ENCODE measurements at regions not wholly inside any gene's neighbourhood (a gene's known extent, or its start where the extent isn't known, plus 50 kb on each side); places are given as distances from the start of the nearest gene placed in this dataset.

GRCh38 chr16:50991436-50991835 lies 159.6 kb downstream of the SALL1 start:
- DNase-seq (ENCODE audit: extremely low spot score, unreplicated experiment), result no peak
- peaks cover 18% of the 10 kb centered on the region for H3K27me3 Mint-ChIP-seq
- TF ChIP-seq CTCF (conservative IDR thresholded peaks at IDR 0.05), result no peak
- H3K4me3 Mint-ChIP-seq, result no peak overlapping the region
- peaks cover 4% of the 10 kb centered on the region for H3K4me1 Mint-ChIP-seq (ENCODE audit: unreplicated experiment)
- H3K9me3 Mint-ChIP-seq, result peaks cover 5% of the 10 kb centered on the region
- H3K36me3 Mint-ChIP-seq, result no peaks in the 10 kb centered on the region
- no peak overlapping the region for H3K27ac Mint-ChIP-seq

DNA sequence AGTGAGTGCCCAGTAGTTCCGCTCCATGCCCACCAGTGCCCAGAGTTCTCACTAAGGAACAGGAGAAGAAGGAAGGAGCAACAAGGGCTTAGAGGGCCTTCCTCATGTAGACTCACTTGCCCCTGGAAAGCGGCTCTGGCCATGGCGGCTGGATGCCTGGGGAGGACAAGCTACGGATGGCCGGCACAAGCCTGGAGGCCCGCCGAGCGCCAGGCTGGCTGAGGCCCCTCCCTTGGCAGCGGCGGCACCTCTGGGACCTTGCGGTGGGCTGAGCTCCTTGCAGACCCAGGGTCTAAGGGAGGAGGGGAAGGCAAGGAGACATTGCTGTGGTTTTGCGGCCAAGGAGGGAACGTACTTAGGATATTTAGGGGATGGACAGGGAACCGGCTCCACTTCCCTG lies 160.1 kb downstream of the SALL1 start:
- Mint-ChIP-seq H3K4me1 (ENCODE audit: unreplicated experiment) (peaks cover 4% of the 10 kb centered on the region), H3K9me3 (peaks cover 5% of the 10 kb centered on the region), H3K27ac (no peak overlapping the region), H3K4me3 (no peak overlapping the region), H3K27me3 (peaks cover 18% of the 10 kb centered on the region), H3K36me3 (no peaks in the 10 kb centered on the region)
- DNase-seq (ENCODE audit: extremely low spot score, unreplicated experiment), result no peak
- no peak for TF ChIP-seq CTCF (conservative IDR thresholded peaks at IDR 0.05)

DNA sequence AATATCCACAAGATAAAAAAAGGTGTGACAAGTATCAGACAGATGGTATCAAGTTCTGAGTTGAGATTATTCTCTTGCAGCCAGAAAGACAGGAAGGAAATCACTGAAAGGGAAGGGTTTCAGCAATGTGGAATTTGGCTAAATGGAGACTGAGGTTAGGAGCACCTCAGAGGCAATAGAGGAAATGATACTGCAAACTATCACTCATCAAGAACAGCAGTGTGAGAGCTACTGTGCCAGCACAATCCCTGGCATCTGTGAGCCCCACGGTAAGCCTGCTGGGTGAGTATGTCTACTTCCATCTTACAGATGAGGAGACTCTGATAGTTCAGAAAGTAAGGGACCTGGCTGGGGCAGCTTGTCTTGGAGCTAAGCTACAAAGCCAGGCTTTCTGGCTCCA lies 162.0 kb downstream of the SALL1 start:
- peaks cover 8% of the 10 kb centered on the region for H3K27me3 Mint-ChIP-seq
- no peak overlapping the region for H3K27ac Mint-ChIP-seq
- no peak overlapping the region for H3K4me3 Mint-ChIP-seq
- no peaks in the 10 kb centered on the region for H3K36me3 Mint-ChIP-seq
- no peak for DNase-seq (ENCODE audit: extremely low spot score, unreplicated experiment)
- peaks cover 5% of the 10 kb centered on the region for H3K9me3 Mint-ChIP-seq
- TF ChIP-seq CTCF (conservative IDR thresholded peaks at IDR 0.05), result no peak
- no peaks in the 10 kb centered on the region for H3K4me1 Mint-ChIP-seq (ENCODE audit: unreplicated experiment)

- DNase-seq (ENCODE audit: extremely low spot score, unreplicated experiment), result no peak
- no peak for TF ChIP-seq CTCF (conservative IDR thresholded peaks at IDR 0.05)
- Mint-ChIP-seq H3K36me3 (no peaks in the 10 kb centered on the region), H3K9me3 (peaks cover 5% of the 10 kb centered on the region), H3K27me3 (peaks cover 6% of the 10 kb centered on the region), H3K27ac (no peak overlapping the region), H3K4me3 (no peak overlapping the region), H3K4me1 (ENCODE audit: unreplicated experiment) (no peaks in the 10 kb centered on the region)
Measured at GRCh38 chr16:50988441-50988840, 162.6 kb downstream of the SALL1 start.

DNA sequence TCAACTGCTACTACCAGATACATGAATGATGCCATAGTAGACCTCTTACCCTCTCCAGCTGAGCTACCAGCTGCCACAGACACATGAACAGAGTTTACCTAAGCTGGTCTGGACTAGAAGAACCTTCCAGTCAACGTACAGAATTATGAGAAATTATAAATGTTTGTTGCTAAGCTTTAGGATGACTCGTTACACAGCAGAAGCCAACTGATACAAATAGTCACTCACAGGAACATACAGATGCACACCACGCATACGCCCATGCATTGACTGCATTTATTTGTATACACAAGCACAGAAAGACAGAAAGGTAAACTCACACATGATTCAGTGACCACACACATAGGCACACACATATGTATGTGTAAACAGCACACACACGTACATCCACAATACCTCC lies 164.6 kb downstream of the SALL1 start:
- no peaks in the 10 kb centered on the region for H3K4me1 Mint-ChIP-seq (ENCODE audit: unreplicated experiment)
- DNase-seq (ENCODE audit: extremely low spot score, unreplicated experiment), result no peak
- no peak for TF ChIP-seq CTCF (conservative IDR thresholded peaks at IDR 0.05)
- peaks cover 5% of the 10 kb centered on the region for H3K9me3 Mint-ChIP-seq
- no peak overlapping the region for H3K27ac Mint-ChIP-seq
- peaks cover 15% of the 10 kb centered on the region for H3K27me3 Mint-ChIP-seq
- no peaks in the 10 kb centered on the region for H3K36me3 Mint-ChIP-seq
- no peak overlapping the region for H3K4me3 Mint-ChIP-seq

DNA sequence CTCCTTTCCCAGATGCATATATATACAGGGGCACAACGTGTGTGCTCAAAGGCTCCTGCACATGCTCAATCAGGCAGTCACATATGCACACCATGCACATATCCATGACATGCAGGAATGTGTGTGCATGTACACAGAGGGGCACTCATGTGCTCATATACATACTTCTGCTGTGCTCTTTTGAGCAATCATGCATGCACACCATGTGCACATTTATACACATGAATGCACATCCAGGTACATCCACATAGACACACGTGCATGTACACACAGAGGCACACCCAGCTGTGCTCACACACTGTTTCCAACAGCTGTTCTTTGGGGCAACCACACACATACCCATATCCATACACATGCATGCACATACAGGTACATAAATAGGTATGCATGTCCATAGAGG lies 165.3 kb downstream of the SALL1 start:
- H3K27ac Mint-ChIP-seq, result no peak overlapping the region
- no peak overlapping the region for H3K4me3 Mint-ChIP-seq
- H3K9me3 Mint-ChIP-seq, result peaks cover 5% of the 10 kb centered on the region
- H3K27me3 Mint-ChIP-seq, result peaks cover 20% of the 10 kb centered on the region
- no peak for TF ChIP-seq CTCF (conservative IDR thresholded peaks at IDR 0.05)
- no peak for DNase-seq (ENCODE audit: extremely low spot score, unreplicated experiment)
- H3K4me1 Mint-ChIP-seq (ENCODE audit: unreplicated experiment), result no peaks in the 10 kb centered on the region
- H3K36me3 Mint-ChIP-seq, result no peaks in the 10 kb centered on the region

Measured in type B pancreatic cell (in vitro differentiated cells).